Endothelial cell of hepatic sinusoid (primary cell): ENCODE measurements at regions not wholly inside any gene's neighbourhood (a gene's known extent, or its start where the extent isn't known, plus 50 kb on each side); places are given as distances from the start of the nearest gene placed in this dataset.

Experiments
- in situ Hi-C: cut with HindIII; loops from 2 replicates; pipeline ENCODE4 v1.10.0; 2017; ENCODE audit warnings: low sequenced_read_pairs

- in situ Hi-C loops: no loop called here
Observed at GRCh38 chr7:153370092-153370491, 610.5 kb downstream of the ACTR3B start.

GRCh38 chr7:153380636-153381035 is 621.1 kb downstream of the ACTR3B start:
- in situ Hi-C loops: no loop called here

- in situ Hi-C loops: no loop called here
Observed at GRCh38 chr7:153381275-153382040, 621.9 kb downstream of the ACTR3B start.

- in situ Hi-C loops: no loop called here
Observed at GRCh38 chr7:153382641-153383101, 623.1 kb downstream of the ACTR3B start.

- in situ Hi-C loops: no loop called here
Observed at GRCh38 chr7:153383781-153384180, 624.2 kb downstream of the ACTR3B start.

GRCh38 chr7:153385502-153385901 is 626.0 kb downstream of the ACTR3B start:
- in situ Hi-C loops: no loop called here

GRCh38 chr7:153386556-153386955 is 627.0 kb downstream of the ACTR3B start:
- in situ Hi-C loops: no loop called here

GRCh38 chr7:153388611-153389010 is 629.1 kb downstream of the ACTR3B start:
- in situ Hi-C loops: no loop called here

- in situ Hi-C loops: no loop called here
Observed at GRCh38 chr7:153389261-153389660, 629.7 kb downstream of the ACTR3B start.

GRCh38 chr7:153390955-153391354 is 631.4 kb downstream of the ACTR3B start:
- in situ Hi-C loops: no loop called here

GRCh38 chr7:153392726-153393125 is 633.2 kb downstream of the ACTR3B start:
- in situ Hi-C loops: no loop called here

- in situ Hi-C loops: no loop called here
Observed at GRCh38 chr7:153393666-153394065, 634.1 kb downstream of the ACTR3B start.

- in situ Hi-C loops: no loop called here
Observed at GRCh38 chr7:153396475-153396874, 636.9 kb downstream of the ACTR3B start.

- in situ Hi-C loops: no loop called here
Observed at GRCh38 chr7:153397459-153397858, 637.9 kb downstream of the ACTR3B start.

- in situ Hi-C loops: no loop called here
Observed at GRCh38 chr7:153397906-153398305, 638.4 kb downstream of the ACTR3B start.

- in situ Hi-C loops: no loop called here
Observed at GRCh38 chr7:153398370-153398769, 638.8 kb downstream of the ACTR3B start.

GRCh38 chr7:153398789-153399553 is 639.4 kb downstream of the ACTR3B start:
- in situ Hi-C loops: no loop called here

GRCh38 chr7:153399554-153399940 is 640.0 kb downstream of the ACTR3B start:
- in situ Hi-C loops: no loop called here

- in situ Hi-C loops: no loop called here
Observed at GRCh38 chr7:153400735-153401593, 641.4 kb downstream of the ACTR3B start.

GRCh38 chr7:153401795-153402720 is 642.5 kb downstream of the ACTR3B start:
- in situ Hi-C loops: no loop called here
